C1 segment of cervical spinal cord (tissue), 14 donors: ENCODE measurements at regions not wholly inside any gene's neighbourhood (a gene's known extent, or its start where the extent isn't known, plus 50 kb on each side); places are given as distances from the start of the nearest gene placed in this dataset.

ENCODE experiments used
- DNase-seq, 14 donors: peaks; one replicate each; lab custom pipeline; 2025; lab: John Stamatoyannopoulos, UW

DNA sequence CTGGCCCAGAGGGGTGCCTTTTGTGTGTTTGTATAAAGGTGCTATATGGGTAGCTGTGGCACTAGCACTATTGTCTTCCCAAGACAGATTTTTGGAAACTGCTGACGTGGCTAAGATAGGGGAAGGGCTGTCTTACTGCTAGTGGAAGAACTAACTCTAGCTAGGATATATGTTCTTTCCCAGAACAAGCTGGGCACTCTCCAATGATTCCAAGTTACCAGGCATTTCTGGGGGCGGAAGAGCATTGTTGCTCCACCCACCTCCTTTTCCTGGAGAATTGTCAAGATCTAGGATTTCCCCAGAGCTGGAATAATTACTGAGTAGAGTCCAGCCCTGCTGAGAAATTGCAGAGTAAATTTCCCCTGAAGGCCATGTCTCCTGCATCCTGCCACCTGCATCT lies 408.3 kb downstream of the KLF5 start:
- no peak for DNase-seq

DNA sequence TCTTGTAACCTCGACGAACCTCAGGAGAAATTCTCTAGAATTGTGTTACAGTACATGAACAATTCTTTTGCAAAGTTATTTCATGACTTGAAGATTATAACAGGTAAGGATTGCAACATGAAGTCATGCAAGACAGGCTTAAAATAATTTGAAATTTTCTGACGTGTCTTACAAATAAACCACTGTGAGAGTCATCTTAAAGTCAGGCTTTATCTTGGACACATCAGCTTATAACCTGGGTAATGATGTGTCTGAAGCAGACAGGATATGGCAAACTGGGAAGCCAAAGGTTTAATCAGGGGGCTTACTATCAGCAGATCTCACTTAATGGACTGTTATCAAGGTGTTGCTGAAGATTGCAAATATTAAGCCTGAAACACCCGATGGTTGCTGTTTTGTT lies 407.8 kb downstream of the KLF5 start:
- DNase-seq = no peak

DNA sequence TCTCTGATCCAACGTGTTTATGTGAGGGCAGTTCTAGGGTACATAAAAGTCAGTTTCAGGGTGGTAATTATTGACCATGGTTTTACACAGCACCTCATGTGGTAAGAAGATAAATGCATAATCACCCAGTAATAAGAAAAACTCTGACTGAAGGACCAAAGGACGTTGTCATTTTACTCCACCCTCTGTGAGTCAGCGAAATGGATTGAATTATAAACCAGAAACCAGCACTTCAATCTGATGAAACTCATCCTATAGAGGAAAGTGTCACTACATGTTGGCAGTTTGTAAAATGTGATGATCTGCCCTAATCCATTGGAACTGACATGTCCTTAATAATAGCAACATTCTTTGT lies 406.8 kb downstream of the KLF5 start:
- DNase-seq = no peak

DNA sequence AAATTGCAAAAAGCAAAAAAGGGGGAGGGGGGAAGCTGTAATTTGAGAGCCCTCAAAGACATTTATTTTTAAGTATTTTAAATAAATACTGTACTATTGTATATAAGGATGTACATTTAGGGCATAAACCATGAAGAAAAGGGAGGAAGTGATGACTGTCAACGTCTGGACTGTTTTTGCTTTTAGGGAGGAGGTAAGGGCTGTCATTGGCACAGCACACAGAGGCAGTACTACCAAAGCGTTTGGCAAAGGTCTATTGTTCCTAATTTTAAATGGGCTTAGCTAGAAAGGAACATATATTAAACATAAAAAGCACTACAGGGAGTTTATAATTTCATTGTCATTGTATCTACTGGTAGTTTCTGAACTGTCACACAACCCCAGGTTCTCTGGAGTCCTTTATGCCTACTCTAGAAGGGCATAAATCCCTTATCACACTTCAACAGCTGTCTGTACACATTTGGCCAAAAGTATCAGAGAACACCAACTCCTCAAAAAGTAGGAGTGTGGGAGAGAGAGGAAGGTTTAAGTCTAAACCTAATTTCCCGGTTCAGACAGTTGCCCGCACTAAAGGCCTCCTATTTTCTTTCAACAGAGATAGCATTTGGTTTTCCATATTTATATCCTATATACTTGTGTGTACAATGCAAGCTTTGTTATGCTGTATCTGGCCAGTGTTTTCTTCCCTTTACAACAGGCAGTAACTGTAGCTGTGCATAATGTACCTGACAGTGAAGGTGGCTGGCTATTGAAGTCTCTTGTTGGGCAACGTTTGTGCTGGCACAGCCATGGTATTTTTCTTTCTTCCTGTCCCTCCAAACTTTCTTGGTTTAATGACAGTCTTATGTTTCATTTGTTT lies 406.2 kb downstream of the KLF5 start:
- DNase-seq = no peak

DNA sequence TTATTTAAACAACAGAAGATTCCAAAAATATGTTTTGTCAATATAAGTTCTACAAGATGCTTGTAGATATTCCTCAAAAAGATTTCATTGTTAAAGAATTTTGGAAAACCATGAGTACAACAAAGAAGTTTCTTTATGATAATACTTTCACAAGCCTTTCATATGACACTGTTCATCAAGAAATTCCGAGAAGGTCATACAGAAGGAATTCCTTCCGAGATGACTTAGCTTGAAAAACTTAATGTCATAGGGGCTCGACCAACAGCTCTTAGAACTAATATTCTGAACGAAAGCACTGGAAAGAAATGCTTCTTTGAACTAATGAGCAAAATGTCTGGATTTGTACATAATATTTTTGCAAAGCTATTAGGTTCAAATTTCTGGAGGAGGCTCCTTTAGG lies 403.4 kb downstream of the KLF5 start:
- no peak for DNase-seq

DNA sequence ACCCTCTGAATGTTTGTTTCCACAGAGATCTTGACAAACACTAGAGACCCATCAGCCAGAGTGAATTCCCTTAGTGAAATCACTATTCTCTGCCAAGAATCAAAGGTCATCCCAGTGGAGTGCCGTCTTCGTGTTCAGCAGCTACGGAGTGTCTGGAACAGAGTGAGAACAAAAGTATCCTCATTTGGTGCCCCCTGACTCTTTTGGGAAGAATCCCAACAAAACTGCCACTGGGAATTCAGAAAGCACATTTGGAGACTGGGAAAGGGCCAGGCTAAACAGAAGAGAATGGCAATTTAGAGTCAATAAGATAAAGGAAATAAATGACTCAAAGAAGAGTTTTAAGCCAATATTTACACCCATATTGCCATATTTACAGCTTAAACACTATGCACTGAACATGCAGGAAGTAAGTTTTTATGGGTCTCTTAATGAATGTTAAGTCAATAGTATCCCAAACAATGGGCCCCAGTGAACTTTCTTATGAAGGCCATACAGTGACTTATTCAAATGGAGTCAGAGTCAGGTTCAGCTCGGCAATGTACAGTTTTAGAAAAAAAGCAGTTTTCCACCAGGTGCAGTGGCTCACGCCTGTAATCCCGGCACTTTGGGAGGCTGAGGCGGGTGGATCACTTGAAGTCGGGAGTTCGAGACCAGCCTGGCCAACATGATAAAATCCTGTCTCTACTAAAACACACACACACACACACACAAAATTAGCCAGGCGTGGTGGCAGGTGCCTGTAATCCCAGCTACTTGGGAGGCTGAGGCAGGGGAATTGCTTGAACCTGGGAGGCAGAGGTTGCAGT lies 392.6 kb downstream of the KLF5 start:
- no peak for DNase-seq

DNA sequence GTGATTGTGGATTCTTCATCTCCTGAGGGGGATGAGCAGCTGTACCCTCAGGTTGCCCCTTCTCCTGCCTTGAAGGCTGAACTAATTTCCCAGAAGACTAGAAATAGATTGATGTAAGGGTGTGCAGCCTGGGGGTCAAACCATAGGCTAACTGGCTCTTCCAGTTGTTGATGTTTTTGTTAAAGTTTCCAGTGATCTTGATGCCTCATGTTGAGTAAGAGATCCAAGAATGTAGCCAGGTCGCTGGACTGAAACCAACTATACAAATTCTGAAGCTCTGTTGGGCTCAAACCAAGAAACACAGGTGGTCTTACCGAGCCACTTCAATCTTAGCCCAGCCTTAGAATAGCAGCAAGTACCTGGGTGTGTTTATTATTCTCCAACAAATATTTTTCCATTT lies 391.8 kb downstream of the KLF5 start:
- DNase-seq = no peak

DNA sequence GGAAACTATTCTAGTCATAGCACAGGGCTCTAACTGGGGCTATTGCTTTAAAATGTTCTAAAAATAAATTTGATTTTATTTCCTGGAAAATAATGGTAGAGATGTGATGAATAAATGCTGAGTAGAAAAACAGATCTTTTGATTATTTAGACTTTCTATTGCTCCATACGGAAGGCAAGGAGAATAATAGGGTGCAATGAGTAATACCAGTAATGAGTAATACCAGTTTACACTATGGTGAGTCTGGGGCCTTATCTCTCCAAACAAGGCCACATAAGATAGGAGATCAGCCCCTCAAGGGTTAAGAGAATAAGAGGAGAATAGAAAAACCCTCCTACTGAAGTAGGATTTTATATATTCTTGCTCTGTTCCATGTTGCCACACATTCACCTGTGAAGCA lies 390.4 kb downstream of the KLF5 start:
- no peak for DNase-seq

DNA sequence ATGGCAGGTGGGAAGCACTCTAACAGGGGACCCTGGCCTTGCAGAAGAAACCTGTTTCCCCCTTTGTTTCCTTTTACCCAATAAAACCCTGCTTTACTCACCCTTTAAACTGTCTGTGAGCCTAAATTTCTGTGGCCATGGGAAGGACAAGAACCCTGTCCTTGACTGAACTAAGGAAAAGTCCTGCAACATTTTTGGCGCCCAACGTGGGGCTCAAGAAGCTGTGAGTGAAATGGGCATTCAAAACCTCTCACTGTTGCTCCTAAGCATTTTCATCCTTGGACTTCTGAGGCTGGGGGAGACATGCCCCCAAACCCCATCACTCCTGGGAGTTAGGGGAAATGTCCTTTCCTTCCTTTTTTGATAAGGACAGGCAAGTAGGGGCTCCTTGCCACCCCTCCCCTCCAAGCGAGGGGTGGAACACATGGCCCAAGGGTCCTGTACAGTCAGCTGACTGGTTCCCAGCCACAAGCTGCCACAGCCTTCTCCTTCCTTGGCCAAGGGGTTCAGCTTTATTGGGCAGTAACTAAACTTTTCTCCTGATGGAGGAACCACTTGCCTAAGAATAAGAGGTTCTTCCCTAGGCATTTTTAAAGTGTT lies 381.6 kb downstream of the KLF5 start:
- DNase-seq = no peak

DNA sequence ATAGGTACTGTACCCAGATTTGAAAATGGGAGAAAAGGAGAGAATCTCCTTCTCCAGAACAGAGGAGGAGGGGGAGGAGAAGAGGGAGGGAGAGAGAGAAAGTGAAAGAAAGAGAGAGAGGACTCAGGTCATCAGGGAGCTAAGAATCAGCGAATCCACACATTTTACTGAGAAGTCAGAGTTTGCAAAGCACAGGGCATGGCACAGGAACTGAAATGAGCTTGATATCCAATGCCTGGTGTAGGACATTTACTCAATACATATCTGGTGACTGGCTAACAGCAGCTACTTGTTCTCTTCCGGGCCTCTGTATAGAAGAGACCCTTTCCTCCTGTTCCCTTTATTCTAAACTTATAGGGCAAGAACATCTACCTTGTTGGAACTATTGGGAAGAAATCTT lies 375.1 kb downstream of the KLF5 start:
- no peak for DNase-seq

DNA sequence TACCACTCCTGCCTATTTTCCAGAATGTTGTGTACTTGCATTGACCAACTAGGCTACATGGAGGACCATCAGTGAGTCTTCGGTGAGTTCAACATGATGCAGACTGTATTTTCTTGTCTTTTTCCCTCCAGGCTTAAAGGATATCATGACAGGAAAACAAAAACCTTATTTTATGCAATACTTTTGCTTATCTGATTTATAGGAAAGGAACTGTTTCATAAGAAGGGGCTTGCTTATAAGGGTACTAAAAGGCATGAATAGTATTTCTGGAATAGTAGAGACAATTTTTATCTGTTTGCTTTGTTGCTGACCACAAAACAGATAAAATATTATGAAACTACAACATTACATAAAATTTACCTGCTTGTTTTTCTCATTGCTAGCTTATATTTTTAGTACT lies 374.7 kb downstream of the KLF5 start:
- no peak for DNase-seq

DNA sequence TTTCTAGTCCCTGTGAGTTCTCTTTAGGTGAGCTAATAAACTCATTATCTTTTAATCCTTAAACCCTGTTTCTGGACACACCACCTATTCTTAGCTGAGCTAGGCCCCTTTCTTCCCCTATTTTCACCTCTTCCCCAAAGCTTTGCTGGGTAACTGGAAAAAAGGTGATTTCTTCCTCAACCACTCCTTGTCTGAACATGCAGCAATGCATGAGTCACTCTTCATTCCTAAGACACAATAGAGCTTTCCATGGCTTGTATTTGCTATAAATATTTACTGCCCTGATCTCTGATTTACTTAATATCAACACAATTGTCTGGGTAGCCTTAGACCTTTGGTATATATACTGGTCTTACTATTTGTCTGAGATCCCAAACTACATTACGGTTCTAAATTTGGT lies 370.9 kb downstream of the KLF5 start:
- no peak for DNase-seq

DNA sequence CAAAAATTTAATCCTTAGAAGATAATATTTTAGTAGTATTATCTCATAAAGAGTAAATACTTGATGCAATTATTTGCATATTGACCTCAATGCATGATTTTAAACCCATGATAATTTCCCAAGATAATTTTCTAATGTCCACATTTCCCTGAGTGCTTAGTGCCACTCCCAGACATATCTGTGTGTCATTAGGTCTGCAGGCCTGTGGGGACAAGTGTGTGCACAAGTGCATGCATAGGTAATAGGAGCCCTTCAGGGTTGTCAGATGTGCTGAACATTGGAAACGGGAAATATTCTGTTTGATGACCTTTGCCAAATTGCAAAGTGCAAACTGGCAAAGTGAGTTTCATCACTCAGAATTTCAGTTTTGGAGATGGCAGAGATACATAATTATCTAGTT lies 369.9 kb downstream of the KLF5 start:
- DNase-seq = no peak

DNA sequence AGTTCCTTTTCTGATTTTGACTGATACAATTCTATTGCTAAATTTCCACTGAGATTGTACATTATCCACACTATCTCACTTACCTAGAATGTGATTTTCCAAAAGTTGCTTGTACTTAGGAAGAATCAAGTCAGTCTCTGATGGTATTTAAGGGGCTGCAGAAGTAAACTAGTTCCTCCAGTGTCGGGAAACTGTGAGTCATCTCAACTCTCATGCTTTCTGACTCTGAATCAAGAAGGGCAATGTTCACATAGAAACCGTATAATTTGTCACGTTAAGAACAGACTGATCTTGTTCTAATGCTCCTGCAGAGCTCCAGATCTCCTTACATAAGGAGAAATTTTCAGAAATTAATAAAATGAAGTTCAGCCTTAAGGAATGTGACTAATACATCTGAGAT lies 369.3 kb downstream of the KLF5 start:
- no peak for DNase-seq

DNA sequence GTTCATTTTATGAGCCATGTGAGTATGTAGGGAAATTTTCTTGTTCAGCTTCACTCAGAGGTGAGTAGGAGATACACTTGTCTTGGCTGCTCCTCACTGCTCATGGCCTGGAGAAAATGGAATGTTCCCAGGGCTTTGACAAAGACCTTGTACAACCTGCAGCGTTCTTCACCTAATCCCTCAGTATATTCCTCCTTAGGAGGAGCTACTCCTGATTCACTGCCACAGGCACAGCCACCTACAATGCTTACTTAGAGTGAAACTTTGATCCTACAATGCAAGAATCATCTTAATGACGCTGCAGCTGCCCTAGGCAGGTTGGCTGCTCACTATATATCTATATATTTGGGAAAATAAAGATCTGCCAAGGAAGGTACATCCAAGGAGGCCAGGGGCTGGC lies 364.2 kb downstream of the KLF5 start:
- DNase-seq = no peak

DNA sequence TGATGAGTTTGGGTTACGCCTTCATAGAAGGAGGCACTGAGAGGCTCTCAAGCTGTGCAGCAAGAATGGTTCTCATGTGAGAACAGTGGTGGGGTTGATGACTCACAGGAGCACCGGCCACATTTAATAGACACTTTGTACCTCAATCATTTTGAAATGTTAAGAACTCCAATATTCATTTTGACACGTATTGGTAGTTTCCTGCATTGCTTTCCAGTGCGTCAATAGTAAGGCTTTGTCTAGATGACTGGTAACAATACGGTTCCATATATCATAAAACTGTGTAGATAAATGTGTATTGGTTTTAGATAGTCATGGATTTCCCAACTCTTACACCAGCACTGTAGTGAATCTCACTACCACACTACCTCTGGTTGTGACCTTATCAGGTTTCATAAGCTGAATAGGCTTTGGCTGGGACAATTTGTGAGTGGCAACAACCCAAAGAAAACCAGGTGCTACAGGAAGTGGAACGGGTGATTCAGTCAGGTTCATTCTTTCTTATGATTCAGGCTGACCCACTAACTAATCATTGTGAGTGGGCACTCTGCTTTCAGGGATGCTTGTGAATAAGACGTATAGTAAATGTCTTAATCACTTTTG lies 362.6 kb downstream of the KLF5 start:
- DNase-seq = no peak

DNA sequence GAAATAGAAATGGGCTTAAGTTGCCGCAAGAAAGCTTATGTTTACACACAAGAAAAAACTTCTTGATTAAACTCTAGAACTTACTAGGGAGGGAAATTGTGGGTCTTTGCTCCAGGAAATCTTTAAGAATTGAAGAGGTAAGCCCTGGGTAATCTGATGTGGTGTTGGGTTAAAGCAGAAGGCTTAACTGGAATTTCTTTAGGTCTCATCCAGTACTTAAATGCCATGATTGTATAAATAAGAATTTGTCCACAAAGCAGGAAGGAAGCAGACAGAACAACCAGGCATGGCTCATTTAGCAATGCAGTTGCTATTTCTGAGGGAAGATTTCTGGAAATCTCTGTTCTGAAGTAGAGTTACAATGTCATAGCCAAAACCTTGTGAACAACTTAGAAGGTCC lies 360.4 kb downstream of the KLF5 start:
- DNase-seq = no peak

DNA sequence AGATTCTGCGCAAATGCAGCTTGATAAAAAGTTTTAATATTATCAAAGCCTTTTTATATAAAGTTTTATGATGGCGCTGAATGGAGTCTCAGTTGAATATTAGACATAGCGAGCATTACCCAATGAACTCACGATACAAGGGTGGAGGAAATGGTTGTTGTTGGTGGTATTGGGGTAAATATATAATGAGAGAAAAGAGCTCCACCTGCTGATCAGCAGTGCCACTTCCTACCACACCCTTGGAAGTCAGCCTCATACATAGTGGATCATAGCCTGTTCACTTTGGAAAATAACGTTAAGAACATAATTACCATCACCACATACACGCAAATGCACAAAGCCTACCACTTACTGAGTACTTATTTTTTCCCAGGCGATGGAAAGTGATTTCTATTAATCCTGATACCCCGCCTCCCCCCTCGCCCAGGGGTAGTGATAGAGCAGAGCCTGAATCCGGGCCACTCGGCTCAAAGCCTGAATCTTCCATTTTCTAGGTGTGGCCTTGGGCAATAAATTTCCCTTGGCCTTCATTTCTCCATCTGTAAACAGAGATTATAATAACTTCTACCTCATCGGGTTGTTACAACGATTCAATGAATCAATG lies 358.3 kb downstream of the KLF5 start:
- no peak for DNase-seq

DNA sequence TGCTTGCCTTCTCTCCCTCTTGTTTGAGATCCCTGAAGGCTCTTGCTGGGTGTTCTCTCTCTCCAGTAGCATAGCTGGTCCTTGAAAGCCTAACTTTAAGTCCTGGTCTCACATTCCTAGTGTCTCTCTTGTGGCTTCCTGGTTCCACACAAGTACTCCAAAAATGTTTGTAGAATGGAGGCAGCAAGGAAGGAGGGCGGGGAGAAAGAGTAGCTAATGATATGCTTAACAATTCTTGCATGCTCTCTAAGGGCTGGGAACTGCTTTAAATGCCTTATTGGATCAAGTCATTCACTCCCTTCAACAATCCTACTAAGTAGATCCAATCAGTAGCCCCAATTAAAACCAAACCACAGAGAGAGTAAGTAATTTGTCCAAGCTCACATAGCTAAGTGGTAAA lies 357.3 kb downstream of the KLF5 start:
- no peak for DNase-seq

DNA sequence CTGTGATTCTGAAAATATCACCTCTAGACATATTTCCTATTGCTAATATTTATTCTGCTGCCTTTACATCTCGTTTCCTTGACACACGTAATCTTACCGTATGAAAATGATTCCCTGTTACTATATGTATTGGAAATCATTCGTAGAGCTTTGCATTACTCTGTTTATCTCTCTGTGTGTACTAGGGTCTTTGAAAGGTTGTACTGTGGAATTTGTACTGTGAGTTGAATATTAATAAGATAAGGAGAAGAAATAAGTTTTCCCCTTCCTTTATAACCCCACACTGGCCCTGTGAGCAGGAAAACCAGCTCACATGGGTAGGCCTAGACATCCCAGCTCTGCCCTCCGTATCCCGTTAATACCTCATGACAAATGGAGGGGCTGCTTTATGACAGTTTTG lies 354.9 kb downstream of the KLF5 start:
- DNase-seq = no peak

DNA sequence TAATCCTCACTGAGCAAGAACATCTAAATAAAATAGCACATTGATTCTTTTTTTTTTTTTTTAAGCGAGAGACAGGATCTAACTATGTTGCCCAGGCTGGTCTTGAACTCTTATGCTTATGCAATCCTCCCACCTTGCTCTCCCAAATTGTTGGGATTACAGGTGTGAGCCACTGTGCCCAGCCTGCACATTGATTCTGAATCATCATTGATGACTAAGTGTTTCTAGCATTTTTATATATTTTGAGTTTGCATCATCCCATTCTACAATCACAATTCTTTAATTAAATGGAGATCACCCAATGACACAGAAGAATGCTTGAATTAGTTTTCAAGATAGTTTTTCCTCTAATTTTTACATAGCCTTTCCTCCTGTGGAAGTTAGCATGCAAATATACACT lies 354.1 kb downstream of the KLF5 start:
- no peak for DNase-seq
